ENCODE measurements at regions not wholly inside any gene's neighbourhood (a gene's known extent, or its start where the extent isn't known, plus 50 kb on each side); places are given as distances from the start of the nearest gene placed in this dataset.

- no peak for DNase-seq (ENCODE audit: low read depth in 2 of 2)
Measured at GRCh38 chr3:124243177-124243859, 251.4 kb upstream of the ROPN1 start.

GRCh38 chr3:124246376-124246775 is 254.5 kb upstream of the ROPN1 start:
- DNase-seq (ENCODE audit: low read depth in 2 of 2), result no peak

DNA sequence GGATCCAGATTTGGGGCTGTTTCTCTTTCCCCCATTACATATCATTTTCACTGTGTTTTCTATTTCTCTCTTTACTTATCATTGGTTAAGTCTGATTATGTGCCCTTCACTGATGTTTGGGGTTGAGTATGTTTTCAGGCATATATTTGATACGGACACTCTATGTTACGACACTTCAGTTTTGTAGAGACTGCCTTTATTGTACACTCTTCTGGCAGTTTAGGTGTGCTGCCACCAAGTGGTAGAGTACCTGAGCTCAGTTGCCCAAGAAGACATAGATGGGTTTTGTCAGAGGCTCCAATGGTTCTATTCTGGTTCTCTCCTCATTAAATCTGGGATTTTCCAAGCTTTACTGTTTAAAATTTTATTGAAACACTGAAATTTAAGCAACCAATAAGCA is 255.0 kb upstream of the ROPN1 start:
- no peak for DNase-seq (ENCODE audit: low read depth in 2 of 2)

- no peak for DNase-seq (ENCODE audit: low read depth in 2 of 2)
Measured at GRCh38 chr3:124248471-124249028, 256.6 kb upstream of the ROPN1 start.

DNA sequence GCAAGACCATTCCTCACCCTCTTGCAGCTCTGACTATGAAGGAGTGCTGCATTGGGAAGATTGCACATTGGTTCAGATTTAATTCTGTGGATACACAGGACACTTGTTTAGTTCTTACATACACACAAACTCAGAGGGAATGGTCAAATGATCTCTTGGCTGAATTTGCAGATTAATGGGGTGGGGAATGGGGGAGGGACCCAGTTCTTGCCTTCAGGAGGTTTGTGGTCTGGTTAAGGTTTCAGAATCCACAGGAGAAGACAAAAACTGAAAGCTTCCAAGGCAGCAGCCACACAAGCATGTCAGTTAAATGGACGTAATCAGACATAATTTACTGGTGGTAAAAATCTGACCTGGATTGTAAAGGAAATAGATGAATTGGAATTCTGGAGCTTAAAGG is 257.1 kb upstream of the ROPN1 start:
- DNase-seq (ENCODE audit: low read depth in 2 of 2), result no peak

DNA sequence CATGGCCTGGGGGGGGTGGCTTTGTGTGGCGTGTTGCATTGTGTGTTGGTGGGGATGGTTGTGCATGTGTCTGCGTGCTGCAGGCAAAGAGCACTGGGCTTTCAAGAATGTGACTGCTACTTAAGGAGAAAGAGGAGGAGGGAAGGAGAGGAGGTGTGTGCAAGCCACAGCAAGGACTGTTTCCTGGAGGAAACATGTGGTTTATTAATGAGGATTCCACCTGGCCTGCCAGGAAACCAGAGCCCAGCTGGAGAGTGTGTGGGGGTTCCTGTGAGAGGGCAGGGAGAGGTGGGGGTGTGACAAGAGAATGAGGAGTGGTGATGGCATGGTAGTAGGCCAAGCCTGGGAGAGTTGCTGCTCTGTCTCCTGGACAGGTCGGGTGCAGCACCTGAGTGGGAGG is 258.1 kb upstream of the ROPN1 start:
- DNase-seq (ENCODE audit: low read depth in 2 of 2), result no peak

- no peak for DNase-seq (ENCODE audit: low read depth in 2 of 2)
Measured at GRCh38 chr3:124256156-124256555, 264.2 kb upstream of the ROPN1 start.

DNA sequence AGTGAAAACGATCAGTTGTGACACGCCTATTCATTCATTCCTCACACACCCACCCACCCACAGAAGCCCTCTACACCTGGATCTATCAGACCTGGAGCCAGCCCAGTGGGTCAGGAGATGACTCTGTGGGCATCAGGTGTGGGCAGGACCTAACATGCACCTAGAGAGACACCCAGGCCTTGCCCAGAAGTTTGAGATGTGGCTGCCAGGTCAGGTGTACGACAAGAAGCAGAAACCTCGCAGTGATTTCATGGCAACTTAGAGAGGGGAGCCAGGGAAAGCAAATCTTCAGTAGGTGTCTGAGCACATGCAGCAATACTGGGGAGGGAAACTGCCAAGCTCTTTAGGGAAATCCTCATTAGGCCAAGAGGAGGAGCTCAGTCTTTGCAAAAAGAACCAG is 264.7 kb upstream of the ROPN1 start:
- no peak for DNase-seq (ENCODE audit: low read depth in 2 of 2)

DNA sequence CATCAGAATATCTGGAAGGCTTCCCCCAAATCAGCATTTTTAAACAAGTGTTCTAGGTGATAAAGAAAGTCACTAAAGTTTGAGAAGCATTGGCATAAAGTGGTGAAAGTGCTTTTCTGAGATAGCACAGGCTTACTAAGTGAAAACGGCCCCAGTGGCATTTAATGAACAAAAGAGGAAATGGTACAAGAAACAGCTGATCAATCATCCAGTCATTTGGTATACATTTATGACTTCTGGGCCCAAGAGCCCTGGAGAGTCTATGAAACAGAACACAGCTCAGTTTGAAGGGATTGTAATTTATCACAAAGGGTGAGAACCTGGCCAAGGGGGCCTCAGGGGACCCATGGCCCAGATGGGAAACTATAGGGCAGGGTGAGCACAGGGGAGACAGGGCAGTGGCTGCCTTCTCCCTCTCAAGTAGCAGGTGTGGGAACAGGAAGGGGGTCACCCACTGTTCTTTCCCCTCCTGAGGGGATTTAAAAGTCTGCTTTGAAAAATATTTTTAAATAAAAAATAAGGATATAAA is 265.5 kb upstream of the ROPN1 start:
- no peak for DNase-seq (ENCODE audit: low read depth in 2 of 2)

DNA sequence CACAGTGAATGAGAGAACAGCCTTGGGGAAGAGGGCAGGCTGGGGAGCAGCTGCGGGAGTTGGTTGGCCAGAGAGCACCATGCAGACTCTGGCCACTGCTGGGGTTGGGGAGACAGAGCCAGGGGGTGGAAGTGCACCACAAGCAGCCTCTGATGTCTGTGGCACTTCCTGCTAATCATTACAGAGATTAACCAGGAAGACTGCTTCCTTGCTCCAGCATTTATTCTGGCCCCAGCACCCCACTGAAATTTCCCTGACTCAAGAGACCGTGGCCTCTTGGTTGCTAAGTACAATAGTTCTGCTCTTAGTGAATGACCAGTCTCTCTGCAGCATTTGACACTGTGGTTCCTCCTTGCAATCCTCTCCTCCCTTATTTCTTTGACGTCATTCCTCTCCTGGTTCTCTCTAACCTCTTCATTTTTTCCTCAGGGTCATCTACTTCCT is 266.2 kb upstream of the ROPN1 start:
- DNase-seq (ENCODE audit: low read depth in 2 of 2), result no peak

DNA sequence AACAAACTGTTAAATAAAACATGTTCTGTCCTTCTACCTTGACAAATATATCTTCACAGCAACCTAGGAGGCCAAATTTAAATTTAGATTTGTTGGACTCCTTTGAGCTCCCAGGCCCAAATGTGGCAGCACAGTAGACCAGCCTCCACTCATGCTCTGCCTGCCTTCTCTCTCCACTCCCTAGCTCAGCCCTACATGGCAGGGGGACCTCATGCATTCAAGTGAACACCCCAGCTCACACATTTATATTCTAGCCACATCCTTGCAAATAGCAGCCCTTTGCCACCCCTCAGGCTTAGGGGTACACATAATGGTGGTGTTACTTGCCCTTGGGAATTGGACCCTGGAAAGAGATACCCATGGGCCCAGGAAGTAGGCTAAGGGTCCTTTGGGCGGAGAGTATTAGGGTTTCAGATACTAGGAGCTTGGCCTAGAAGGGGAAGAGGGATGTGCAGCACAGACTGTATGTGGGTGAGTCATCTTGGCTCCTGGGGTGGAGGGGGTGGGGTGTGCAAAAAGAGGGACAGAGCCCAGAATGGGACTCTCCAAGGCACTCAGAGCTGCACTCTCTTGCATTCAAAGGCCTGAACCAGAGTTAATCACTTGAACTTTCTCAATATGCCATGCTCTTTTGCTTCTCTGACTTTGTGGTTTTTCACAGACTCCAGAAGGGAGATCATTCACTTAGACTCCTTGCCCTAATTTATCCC is 268.4 kb upstream of the ROPN1 start:
- no peak for DNase-seq (ENCODE audit: low read depth in 2 of 2)

- DNase-seq (ENCODE audit: low read depth in 2 of 2), result no peak
Measured at GRCh38 chr3:124261306-124261705, 269.4 kb upstream of the ROPN1 start.

DNA sequence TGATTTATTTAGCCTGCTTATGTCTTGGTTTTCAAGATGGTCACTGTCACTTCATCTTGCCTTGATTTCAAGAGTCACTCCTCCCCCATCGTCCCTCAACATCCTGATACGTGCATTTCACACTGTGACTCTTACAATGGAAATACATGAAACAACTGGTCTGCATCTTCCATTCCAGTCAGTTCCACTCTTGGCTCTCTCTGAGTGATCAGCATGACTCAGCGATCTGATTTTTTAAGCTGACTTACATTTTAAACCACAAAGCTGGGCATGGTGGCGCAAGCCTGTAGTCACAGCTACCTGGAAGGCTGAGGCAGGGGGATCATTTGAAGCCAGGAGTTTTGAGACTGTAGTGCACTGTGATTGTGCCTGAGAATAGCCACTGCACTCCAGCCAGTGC is 271.2 kb upstream of the ROPN1 start:
- no peak for DNase-seq (ENCODE audit: low read depth in 2 of 2)

DNA sequence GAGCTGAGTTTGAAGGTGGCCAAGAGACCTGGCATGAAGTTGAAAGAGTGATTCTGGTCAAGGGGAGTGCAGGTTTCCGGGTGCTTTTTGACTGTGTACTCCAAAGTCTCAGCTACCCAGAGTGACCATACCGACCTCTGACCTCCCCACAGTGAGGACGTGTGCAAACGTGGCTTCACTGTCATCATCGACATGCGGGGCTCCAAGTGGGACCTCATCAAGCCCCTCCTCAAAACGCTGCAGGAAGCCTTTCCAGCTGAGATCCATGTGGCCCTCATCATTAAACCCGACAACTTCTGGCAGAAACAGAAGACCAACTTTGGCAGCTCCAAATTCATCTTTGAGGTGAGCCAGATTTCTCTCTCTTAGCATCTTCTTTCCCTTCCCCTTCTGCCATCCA is 272.4 kb upstream of the ROPN1 start:
- DNase-seq (ENCODE audit: low read depth in 2 of 2), result no peak

DNA sequence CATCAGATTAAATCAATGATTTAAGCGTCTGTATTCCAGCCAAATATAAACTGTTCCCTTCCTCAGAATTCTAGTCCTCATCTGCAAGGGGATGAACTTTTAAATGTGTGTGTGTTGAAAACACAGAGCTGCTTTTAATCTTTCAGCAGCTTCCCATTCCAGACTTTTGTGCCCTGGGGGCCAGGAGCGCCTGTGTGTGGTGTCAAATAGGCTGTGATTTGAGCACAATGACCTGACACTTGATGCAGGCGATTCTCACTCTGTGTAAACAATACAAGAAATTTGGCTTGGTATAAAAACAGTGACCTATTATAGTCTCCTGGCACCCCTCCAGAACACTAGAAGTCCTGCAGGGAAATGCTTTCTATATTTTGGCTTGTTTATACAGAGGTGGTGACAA is 274.6 kb upstream of the ROPN1 start:
- DNase-seq (ENCODE audit: low read depth in 2 of 2), result no peak

GRCh38 chr3:124267406-124267805 is 275.5 kb upstream of the ROPN1 start:
- DNase-seq (ENCODE audit: low read depth in 2 of 2), result no peak

DNA sequence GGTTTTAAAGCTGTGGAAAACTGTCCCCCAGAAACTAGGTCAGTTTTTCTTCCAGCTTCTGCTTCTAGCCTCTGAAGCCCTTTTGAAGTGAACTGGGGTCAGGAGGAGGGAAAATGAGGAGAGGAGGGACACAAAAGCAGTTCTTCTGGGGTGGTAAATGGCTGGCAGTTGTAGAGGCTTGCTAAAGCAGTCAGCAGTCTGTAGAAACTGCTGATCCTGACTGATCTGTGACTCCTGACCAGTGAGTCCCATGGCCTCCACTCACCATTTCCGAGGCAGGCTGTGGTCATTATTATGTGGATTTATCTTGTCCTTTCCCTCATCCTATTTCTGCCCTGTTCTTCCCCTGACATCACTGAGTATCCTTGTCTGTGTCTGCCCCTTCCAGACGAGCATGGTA is 276.4 kb upstream of the ROPN1 start:
- no peak for DNase-seq (ENCODE audit: low read depth in 2 of 2)

DNA sequence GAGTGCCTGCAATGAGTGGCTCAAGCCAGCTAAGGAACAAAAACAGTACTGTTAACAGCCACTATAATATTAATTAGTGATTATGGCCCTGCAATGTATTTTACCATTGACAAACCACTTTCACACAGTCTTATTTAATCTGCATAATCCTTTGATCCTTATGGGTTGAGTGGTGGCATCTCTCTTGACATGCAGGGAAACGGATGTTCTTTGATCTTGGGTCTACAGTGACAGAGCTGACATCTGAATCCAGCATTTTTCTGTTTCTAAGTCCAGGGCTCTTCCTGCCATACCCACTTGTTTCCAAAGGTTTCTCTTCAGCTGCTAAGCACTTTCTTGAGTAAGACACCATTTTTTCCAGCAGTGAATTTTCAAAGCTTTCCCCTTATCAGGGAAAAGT is 277.7 kb upstream of the ROPN1 start:
- DNase-seq (ENCODE audit: low read depth in 2 of 2), result no peak

DNA sequence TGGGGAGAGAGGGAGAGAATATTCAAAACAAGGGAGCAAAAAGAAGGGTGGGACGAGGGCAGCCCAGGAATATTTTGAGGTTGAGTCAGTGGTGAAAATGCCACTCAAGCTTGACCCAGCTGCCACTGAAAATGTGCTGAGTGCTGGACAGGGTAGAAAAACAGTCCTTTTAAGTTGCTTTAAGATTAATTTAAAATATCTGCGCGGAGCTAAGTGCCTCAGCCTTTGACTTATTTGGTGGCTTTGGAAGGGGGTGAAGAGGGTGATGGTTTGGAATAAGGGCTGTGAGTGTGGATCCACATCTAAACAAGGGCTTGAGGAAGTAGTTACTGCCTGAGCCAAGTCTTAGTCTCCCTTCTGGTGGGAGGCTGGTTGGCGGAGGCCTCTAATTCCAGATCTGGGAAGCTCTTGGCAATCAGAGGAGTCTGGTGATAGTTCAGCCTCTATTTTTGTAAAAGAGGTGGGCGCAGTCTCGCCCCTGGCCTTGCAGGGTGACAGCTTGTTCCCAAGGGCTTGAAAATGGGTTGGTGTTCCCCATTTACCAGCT is 280.8 kb upstream of the ROPN1 start:
- DNase-seq (ENCODE audit: low read depth in 2 of 2), result no peak

- no peak for DNase-seq (ENCODE audit: low read depth in 2 of 2)
Measured at GRCh38 chr3:124273651-124274050, 281.7 kb upstream of the ROPN1 start.

DNA sequence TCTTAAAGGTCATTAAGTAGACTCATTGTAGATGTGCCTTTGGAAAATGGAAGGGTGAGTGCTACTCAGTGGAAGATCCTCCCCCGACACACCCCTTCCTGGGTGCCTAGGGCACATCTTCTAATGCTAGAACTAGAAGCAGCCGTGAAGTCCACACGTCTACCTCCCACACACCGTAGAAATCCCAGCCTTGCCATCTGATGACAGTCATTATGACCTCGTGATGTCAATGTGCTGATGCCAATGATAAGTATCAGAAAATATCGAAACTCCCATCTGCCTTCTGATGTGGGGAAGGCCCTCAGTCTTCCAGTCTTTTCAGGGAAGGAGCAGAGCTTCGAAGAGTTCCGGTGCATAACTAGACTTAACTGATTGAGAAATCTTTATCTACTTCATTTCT is 282.1 kb upstream of the ROPN1 start:
- no peak for DNase-seq (ENCODE audit: low read depth in 2 of 2)

- no peak for DNase-seq (ENCODE audit: low read depth in 2 of 2)
Measured at GRCh38 chr3:124275412-124275811, 283.5 kb upstream of the ROPN1 start.

GRCh38 chr3:124276133-124276532 is 284.2 kb upstream of the ROPN1 start:
- DNase-seq (ENCODE audit: low read depth in 2 of 2), result no peak
